ENCODE measurements at regions not wholly inside any gene's neighbourhood (a gene's known extent, or its start where the extent isn't known, plus 50 kb on each side); places are given as distances from the start of the nearest gene placed in this dataset.
A peak's percentile ranks its signal among the peaks of the same experiment; 100 is the strongest.

DNA sequence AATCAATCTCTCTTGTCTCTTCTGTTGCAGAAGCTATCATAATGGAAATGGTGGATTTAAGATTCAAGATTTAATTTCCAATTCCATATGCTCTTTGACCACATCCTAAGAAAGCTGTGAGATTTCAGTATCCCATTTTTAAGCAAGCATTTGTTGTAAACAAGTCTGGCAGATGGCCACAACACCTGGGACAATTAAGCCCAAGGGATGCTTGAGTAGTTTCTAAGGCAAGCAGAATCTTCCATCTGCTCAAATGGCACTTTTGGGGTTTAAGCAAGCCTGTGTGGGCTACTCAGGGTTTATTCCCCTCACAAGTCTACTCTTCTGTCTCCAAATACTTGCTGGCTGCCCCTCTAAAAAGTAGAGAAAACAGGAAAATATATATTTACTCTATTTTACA, 304.7 kb upstream of the SYT1 start:
- Histone ChIP-seq H3K27me3 (ENCODE audit: insufficient read depth, low read length, poor library complexity, severe bottlenecking) (no peaks in the 10 kb centered on the region), H3K79me2 (ENCODE audit: insufficient read depth, low read length) (no peaks in the 10 kb centered on the region), H3K4me1 (ENCODE audit: insufficient read depth, low read length, poor library complexity, severe bottlenecking) (no peaks in the 10 kb centered on the region), H3F3A (ENCODE audit: low read depth) (no peaks in the 10 kb centered on the region), H3K9me3 (ENCODE audit: insufficient read depth, low read depth, low read length) (no peaks in the 10 kb centered on the region), H3K9me2 (replicated peaks; ENCODE audit: low read depth, low read length) (no peaks in the 10 kb centered on the region), H3K9ac (ENCODE audit: low read depth, low read length, poor library complexity, severe bottlenecking) (no peak overlapping the region), H3K4me3 (ENCODE audit: low read length, poor library complexity, severe bottlenecking) (no peak overlapping the region), H3K36me3 (ENCODE audit: insufficient read depth, low read length) (no peaks in the 10 kb centered on the region), H3K4me2 (ENCODE audit: low read depth, low read length, poor library complexity, severe bottlenecking) (no peak overlapping the region), H2AFZ (ENCODE audit: low read length) (no peak overlapping the region), H4K20me1 (ENCODE audit: insufficient read depth, low read length, poor library complexity, severe bottlenecking) (no peaks in the 10 kb centered on the region)
- no peak for TF ChIP-seq EZH2phosphoT487 (IDR thresholded peaks at IDR 0.05; ENCODE audit: borderline replicate concordance)
- TF ChIP-seq, protein P1, sequence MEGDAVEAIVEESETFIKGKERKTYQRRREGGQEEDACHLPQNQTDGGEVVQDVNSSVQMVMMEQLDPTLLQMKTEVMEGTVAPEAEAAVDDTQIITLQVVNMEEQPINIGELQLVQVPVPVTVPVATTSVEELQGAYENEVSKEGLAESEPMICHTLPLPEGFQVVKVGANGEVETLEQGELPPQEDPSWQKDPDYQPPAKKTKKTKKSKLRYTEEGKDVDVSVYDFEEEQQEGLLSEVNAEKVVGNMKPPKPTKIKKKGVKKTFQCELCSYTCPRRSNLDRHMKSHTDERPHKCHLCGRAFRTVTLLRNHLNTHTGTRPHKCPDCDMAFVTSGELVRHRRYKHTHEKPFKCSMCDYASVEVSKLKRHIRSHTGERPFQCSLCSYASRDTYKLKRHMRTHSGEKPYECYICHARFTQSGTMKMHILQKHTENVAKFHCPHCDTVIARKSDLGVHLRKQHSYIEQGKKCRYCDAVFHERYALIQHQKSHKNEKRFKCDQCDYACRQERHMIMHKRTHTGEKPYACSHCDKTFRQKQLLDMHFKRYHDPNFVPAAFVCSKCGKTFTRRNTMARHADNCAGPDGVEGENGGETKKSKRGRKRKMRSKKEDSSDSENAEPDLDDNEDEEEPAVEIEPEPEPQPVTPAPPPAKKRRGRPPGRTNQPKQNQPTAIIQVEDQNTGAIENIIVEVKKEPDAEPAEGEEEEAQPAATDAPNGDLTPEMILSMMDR (conservative IDR thresholded peaks at IDR 0.05; ENCODE audit: low read length) = no peak

DNA sequence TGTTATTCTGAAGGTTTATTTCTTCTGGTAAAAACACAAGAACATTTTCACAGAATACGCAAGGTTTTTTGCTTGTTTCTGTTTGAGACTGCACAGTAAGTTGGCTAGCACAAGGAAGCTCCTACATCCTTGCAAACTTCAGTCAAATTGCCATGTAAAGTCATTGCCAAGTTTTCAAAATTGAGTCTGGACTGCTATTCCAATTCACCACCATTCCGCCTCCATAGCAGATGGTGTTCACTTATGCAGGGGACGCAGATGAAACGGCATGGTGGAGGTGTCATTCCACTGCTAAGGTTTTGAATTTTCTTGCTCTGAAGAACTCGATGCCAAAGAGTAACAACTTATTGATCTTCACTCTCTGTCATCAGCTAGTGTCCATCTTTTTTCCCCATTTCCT, 303.9 kb upstream of the SYT1 start:
- H3K36me3 ChIP-seq (ENCODE audit: insufficient read depth, low read length) = no peaks in the 10 kb centered on the region
- no peaks in the 10 kb centered on the region for H3K9me3 ChIP-seq (ENCODE audit: insufficient read depth, low read depth, low read length)
- H2AFZ ChIP-seq (ENCODE audit: low read length) = no peak overlapping the region
- no peaks in the 10 kb centered on the region for H3K79me2 ChIP-seq (ENCODE audit: insufficient read depth, low read length)
- no peaks in the 10 kb centered on the region for H4K20me1 ChIP-seq (ENCODE audit: insufficient read depth, low read length, poor library complexity, severe bottlenecking)
- no peak overlapping the region for H3K4me2 ChIP-seq (ENCODE audit: low read depth, low read length, poor library complexity, severe bottlenecking)
- H3K4me1 ChIP-seq (ENCODE audit: insufficient read depth, low read length, poor library complexity, severe bottlenecking) = no peaks in the 10 kb centered on the region
- no peaks in the 10 kb centered on the region for H3F3A ChIP-seq (ENCODE audit: low read depth)
- no peaks in the 10 kb centered on the region for H3K27me3 ChIP-seq (ENCODE audit: insufficient read depth, low read length, poor library complexity, severe bottlenecking)
- no peak for TF ChIP-seq EZH2phosphoT487 (IDR thresholded peaks at IDR 0.05; ENCODE audit: borderline replicate concordance)
- TF ChIP-seq, protein P1 (conservative IDR thresholded peaks at IDR 0.05; ENCODE audit: low read length) = no peak
- no peaks in the 10 kb centered on the region for H3K9me2 ChIP-seq (replicated peaks; ENCODE audit: low read depth, low read length)
- H3K4me3 ChIP-seq (ENCODE audit: low read length, poor library complexity, severe bottlenecking) = no peak overlapping the region
- no peak overlapping the region for H3K9ac ChIP-seq (ENCODE audit: low read depth, low read length, poor library complexity, severe bottlenecking)

DNA sequence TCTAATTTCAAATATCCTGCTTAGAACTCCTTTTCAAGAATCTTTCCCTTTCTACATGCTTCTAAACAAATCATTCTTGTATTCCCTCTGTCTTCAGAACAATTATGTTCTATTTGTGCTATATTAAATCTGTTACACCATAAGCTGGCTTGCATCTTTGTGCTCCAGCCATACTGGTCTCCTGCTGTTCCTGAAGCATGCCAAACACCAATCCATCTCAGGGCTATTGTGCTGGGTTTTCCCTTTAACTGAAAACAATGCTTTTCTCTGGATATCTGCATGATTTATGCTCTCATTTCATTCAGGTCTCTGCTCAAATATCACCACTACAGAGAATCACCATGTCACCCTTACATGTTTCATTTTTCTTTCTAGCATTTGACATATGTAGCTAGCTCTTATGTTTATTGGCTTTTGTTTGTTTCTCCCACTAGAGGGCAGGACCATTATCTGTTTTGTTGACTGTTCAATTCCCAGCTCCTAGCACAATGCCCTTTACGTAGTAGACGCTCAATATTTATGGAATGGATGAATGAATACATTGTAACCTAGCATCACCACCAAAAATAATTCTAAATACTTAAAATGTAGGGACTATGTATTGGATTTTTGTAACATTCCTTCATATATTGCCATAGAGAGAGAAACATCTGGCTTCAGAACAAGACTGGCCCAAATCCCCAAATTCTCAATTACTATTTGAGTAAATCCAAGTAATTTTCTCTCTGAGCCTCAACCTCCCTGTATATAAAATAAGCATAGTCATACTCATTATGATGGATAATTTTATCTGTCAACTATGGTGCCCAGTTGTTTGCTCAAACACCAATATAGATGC, 302.0 kb upstream of the SYT1 start:
- no peaks in the 10 kb centered on the region for H3K79me2 ChIP-seq (ENCODE audit: insufficient read depth, low read length)
- H3K9ac ChIP-seq (ENCODE audit: low read depth, low read length, poor library complexity, severe bottlenecking) = no peak overlapping the region
- H3K9me3 ChIP-seq (ENCODE audit: insufficient read depth, low read depth, low read length) = no peaks in the 10 kb centered on the region
- no peak overlapping the region for H3K4me2 ChIP-seq (ENCODE audit: low read depth, low read length, poor library complexity, severe bottlenecking)
- TF ChIP-seq, protein P1 (conservative IDR thresholded peaks at IDR 0.05; ENCODE audit: low read length) = peak; percentile 34
- no peak for TF ChIP-seq EZH2phosphoT487 (IDR thresholded peaks at IDR 0.05; ENCODE audit: borderline replicate concordance)
- no peaks in the 10 kb centered on the region for H3K9me2 ChIP-seq (replicated peaks; ENCODE audit: low read depth, low read length)
- no peaks in the 10 kb centered on the region for H3K4me1 ChIP-seq (ENCODE audit: insufficient read depth, low read length, poor library complexity, severe bottlenecking)
- H3K36me3 ChIP-seq (ENCODE audit: insufficient read depth, low read length) = no peaks in the 10 kb centered on the region
- H4K20me1 ChIP-seq (ENCODE audit: insufficient read depth, low read length, poor library complexity, severe bottlenecking) = no peaks in the 10 kb centered on the region
- no peak overlapping the region for H3K4me3 ChIP-seq (ENCODE audit: low read length, poor library complexity, severe bottlenecking)
- no peaks in the 10 kb centered on the region for H3F3A ChIP-seq (ENCODE audit: low read depth)
- H2AFZ ChIP-seq (ENCODE audit: low read length) = no peak overlapping the region
- H3K27me3 ChIP-seq (ENCODE audit: insufficient read depth, low read length, poor library complexity, severe bottlenecking) = no peaks in the 10 kb centered on the region

All from Loucy (cell line).